Naive thymus-derived CD4-positive, alpha-beta T cell (primary cell): ENCODE measurements at regions not wholly inside any gene's neighbourhood (a gene's known extent, or its start where the extent isn't known, plus 50 kb on each side); places are given as distances from the start of the nearest gene placed in this dataset.

Experiments used
- ATAC-seq: fragments of 150-1000 bp; cut with Tn5 transposase; 2 replicates; pipeline ENCODE4 v1.10.0; 2021; ENCODE audit warnings: mild to moderate bottlenecking, moderate library complexity
- CTCF ChIA-PET: fragments of 350-600 bp; sonication (Branson Sonifier 250); formaldehyde crosslinking; loops from one replicate; lab custom pipeline; 2021; ENCODE audit warnings: antibody characterized with exemption; lab: Charles Lee
- POLR2A ChIA-PET: fragments of 350-600 bp; sonication (Branson Sonifier 250); formaldehyde crosslinking; loops from one replicate; lab custom pipeline; 2021; ENCODE audit warnings: antibody characterized with exemption, inconsistent platforms; lab: Charles Lee
- DNase-seq, 9 donors: peaks; one replicate each; pipeline versions ENCODE4 v3.0.0 to v3.0.0-alpha.2; 2020 to 2022; ENCODE audit warnings: mixed read lengths in 1 of 9
- H3K27ac ChIP-seq: one replicate; pipeline ENCODE4 v1.7.0; 2013; ENCODE audit warnings: mild to moderate bottlenecking, low read depth, low read length, moderate library complexity
- H3K27me3 ChIP-seq, 2 donors: one replicate each; pipeline ENCODE4 v1.7.0; 2013; ENCODE audit warnings: low read length in 2 of 2, mild to moderate bottlenecking in 2 of 2, moderate library complexity in 2 of 2; ENCODE audit not compliant: control insufficient read depth in 2 of 2, insufficient read depth in 2 of 2
- H3K36me3 ChIP-seq, 3 experiments: 1 replicate in 2 of 3; 2 replicates in 1 of 3; pipeline ENCODE4 v1.7.0; 2013; ENCODE audit warnings: low read length in 3 of 3, mild to moderate bottlenecking in 3 of 3, moderate library complexity in 1 of 3; ENCODE audit not compliant: insufficient read depth in 3 of 3, control insufficient read depth in 2 of 3
- H3K4me1 ChIP-seq, 2 donors: one replicate each; pipeline ENCODE4 v1.7.0; 2013; ENCODE audit warnings: low read length in 2 of 2, mild to moderate bottlenecking in 2 of 2, moderate library complexity in 1 of 2; ENCODE audit not compliant: control insufficient read depth in 2 of 2, insufficient read depth in 2 of 2
- H3K4me3 ChIP-seq: 2 replicates; pipeline ENCODE4 v1.7.0; 2013; ENCODE audit warnings: mild to moderate bottlenecking, low read length
- H3K9me3 ChIP-seq, 3 experiments: 1 replicate in 2 of 3; 2 replicates in 1 of 3; pipeline ENCODE4 v1.7.0; 2013; ENCODE audit warnings: low read length in 3 of 3; ENCODE audit not compliant: control insufficient read depth in 2 of 3
- H3K27ac Mint-ChIP-seq, 9 donors: one replicate each; pipeline ENCODE4 v1.8.0; 2020 to 2022; ENCODE audit warnings: mixed read lengths in 9 of 9, mild to moderate bottlenecking in 8 of 9, moderate library complexity in 5 of 9, inconsistent platforms in 2 of 9
- H3K27me3 Mint-ChIP-seq, 5 donors: one replicate each; pipeline ENCODE4 v1.8.0; 2021 to 2022; ENCODE audit warnings: mixed read lengths in 5 of 5, mild to moderate bottlenecking in 1 of 5
- H3K36me3 Mint-ChIP-seq, 5 donors: one replicate each; pipeline ENCODE4 v1.8.0; 2020 to 2022; ENCODE audit warnings: mixed read lengths in 5 of 5, mild to moderate bottlenecking in 3 of 5, inconsistent platforms in 1 of 5
- H3K4me1 Mint-ChIP-seq, 7 donors: one replicate each; pipeline ENCODE4 v1.8.0; 2020 to 2022; ENCODE audit warnings: mixed read lengths in 7 of 7, mild to moderate bottlenecking in 3 of 7, inconsistent platforms in 1 of 7
- H3K4me3 Mint-ChIP-seq, 10 donors: one replicate each; pipeline ENCODE4 v1.8.0; 2020 to 2022; ENCODE audit warnings: mild to moderate bottlenecking in 10 of 10, mixed read lengths in 10 of 10, moderate library complexity in 6 of 10, inconsistent platforms in 2 of 10
- H3K9me3 Mint-ChIP-seq, 11 donors: one replicate each; pipeline ENCODE4 v1.8.0; 2020 to 2022; ENCODE audit warnings: mixed read lengths in 11 of 11, mild to moderate bottlenecking in 4 of 11, inconsistent platforms in 1 of 11, moderate library complexity in 1 of 11
- intact Hi-C, 2 donors: fragments of 100-400 bp; cut with micrococcal nuclease; formaldehyde crosslinking; loops; one replicate each; pipeline ENCODE4 v1.15.1; 2023

DNA sequence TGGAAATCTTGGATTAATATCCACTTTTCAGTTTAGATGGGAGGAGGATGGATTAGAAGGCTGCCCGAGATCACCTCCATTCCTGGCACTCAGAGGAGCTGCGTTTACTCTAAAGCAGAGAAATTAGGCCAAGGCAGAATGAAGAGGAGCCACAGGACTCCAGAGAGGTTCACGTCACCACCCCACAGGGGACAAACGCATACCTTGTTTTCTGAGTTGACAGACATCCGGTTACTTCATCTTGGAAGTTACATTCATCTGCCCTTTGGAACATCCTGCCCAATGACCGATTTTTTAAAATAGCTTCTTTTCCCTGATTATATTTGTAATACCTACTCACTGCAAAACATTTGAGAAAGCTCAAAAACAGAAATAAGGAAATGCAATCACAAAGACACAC, 220.0 kb downstream of the SOX9 start:
- CTCF ChIA-PET: interaction anchor here (0.6 kb wide), 1 partner anchor 386 kb away, joined by 4 read pairs; no protein-coding TSS in a partner anchor
- Mint-ChIP-seq H3K9me3 (peaks cover 0 to 12% (median 1%) of the 10 kb centered on the region in 11 donors), H3K36me3 (no peaks in the 10 kb centered on the region), H3K27me3 (peaks cover 0 to 39% (median 12%) of the 10 kb centered on the region in 5 donors), H3K4me1 (no peaks in the 10 kb centered on the region), H3K27ac (no peak overlapping the region), H3K4me3 (no peak overlapping the region)
- Histone ChIP-seq H3K36me3 (no peaks in the 10 kb centered on the region), H3K4me3 (no peak overlapping the region), H3K27ac (no peak overlapping the region), H3K27me3 (no peaks in the 10 kb centered on the region), H3K4me1 (no peaks in the 10 kb centered on the region), H3K9me3 (no peaks in the 10 kb centered on the region)
- POLR2A ChIA-PET: no interaction called here
- ATAC-seq: no peak
- DNase-seq: no peak
- intact Hi-C loops: no loop called here

DNA sequence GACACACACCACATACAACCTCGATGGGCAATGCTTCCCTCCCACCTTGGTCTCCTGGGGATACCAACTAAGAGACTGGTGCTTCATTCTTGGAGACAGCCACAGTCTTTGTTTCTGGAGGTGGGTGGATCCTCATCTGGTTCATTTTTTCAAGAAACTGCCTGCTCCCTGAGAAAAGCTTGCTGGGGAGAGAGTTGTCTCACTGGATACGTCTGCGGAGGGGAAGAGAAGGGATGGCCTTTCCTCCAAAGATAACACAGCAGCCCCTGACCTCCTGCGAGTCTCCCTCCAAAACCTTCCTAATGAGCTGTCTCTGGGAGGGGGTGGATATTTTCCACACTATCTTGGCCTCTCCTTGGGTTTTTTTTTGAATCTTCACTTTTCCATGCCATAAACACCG, 221.2 kb downstream of the SOX9 start:
- DNase-seq: no peak
- Histone ChIP-seq H3K36me3 (no peaks in the 10 kb centered on the region), H3K4me1 (no peaks in the 10 kb centered on the region), H3K27ac (no peak overlapping the region), H3K27me3 (no peaks in the 10 kb centered on the region), H3K4me3 (no peak overlapping the region), H3K9me3 (no peaks in the 10 kb centered on the region)
- ChIA-PET CTCF (no interaction called here), POLR2A (no interaction called here)
- H3K27ac Mint-ChIP-seq: no peak overlapping the region
- H3K4me3 Mint-ChIP-seq: no peak overlapping the region
- no peak for ATAC-seq
- intact Hi-C loops: no loop called here
- peaks cover 0 to 35% (median 12%) of the 10 kb centered on the region in 5 donors for H3K27me3 Mint-ChIP-seq
- peaks cover 0 to 12% (median 1%) of the 10 kb centered on the region in 11 donors for H3K9me3 Mint-ChIP-seq
- H3K36me3 Mint-ChIP-seq: no peaks in the 10 kb centered on the region
- H3K4me1 Mint-ChIP-seq: no peaks in the 10 kb centered on the region

DNA sequence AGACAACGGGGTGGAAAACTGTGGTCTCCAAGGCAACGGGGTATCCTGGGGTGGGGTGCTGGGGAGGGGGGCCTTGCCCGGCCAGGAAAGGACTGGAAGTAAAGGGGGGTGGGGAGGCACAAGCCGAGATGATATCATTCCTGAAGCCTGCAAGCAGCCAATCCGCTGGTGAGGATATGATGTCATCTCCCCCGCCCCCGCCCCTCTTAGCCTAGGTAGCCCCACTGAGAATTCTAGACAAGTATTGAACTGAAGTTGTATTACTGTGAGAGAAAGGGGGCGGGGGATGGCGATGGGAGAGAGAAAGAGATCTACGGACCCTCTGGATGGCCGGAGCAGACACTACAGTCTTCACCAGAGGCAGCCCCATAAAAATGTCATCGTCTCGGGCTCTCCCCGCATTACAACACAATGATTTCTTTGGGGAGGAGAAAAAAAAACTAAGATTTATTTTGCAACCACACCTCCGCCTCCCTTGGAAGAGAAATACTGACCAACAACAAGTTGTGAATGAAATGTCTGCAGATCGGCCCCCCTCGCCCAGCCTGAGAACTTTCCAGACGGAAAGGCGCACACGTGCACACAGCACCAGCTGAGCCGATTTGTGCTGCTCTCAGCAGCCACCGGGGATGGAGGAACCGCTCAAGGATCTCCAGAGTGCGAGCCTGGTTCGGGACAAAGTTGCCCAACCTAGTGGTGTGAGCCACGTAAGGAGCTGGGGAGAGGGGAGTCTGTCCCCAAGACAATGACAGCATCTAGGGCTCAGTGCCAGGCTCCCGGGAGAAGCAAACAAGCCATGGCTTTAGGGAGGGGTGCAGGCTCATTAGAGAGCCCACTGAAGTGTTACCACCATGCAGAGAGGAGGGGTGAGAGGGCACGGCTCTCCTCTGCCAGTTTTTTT, 222.1 kb downstream of the SOX9 start:
- Mint-ChIP-seq H3K9me3 (peaks cover 0 to 11% (median 1%) of the 10 kb centered on the region in 11 donors), H3K27me3 (peaks cover 0 to 27% (median 7%) of the 10 kb centered on the region in 5 donors), H3K27ac (no peak overlapping the region), H3K36me3 (no peaks in the 10 kb centered on the region), H3K4me1 (no peaks in the 10 kb centered on the region), H3K4me3 (no peak overlapping the region)
- ChIA-PET CTCF (no interaction called here), POLR2A (no interaction called here)
- no peaks in the 10 kb centered on the region for H3K4me1 ChIP-seq
- no peak overlapping the region for H3K4me3 ChIP-seq
- DNase-seq: no peak
- ATAC-seq: no peak
- H3K27ac ChIP-seq: no peak overlapping the region
- intact Hi-C loops: no loop called here
- no peaks in the 10 kb centered on the region for H3K9me3 ChIP-seq
- no peaks in the 10 kb centered on the region for H3K27me3 ChIP-seq
- H3K36me3 ChIP-seq: no peaks in the 10 kb centered on the region

DNA sequence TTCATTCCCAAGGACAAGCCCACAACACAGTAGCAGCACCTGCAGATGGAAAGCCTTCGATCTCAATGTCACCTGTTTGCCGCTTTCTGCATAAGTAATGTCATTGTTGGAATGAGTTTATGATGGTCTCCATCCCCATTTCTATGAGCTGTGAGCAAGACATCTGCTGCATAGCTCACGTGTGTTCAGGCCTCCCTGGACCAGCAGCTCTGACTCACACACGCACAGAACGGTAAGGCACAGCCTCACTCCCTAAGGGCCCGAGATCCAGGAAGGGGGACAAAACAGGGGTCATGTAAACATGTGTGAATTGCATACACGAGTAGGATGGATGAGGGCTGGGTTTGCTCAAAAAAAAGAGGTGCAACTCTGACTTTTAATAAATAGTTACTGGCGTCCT, 223.1 kb downstream of the SOX9 start:
- Mint-ChIP-seq H3K4me3 (no peak overlapping the region), H3K27me3 (peaks cover 0 to 24% (median 5%) of the 10 kb centered on the region in 5 donors), H3K4me1 (no peaks in the 10 kb centered on the region), H3K36me3 (no peaks in the 10 kb centered on the region), H3K27ac (no peak overlapping the region), H3K9me3 (peaks cover 0 to 11% (median 0%) of the 10 kb centered on the region in 11 donors)
- Histone ChIP-seq H3K4me3 (no peak overlapping the region), H3K27me3 (no peaks in the 10 kb centered on the region), H3K9me3 (no peaks in the 10 kb centered on the region), H3K27ac (no peak overlapping the region), H3K36me3 (no peaks in the 10 kb centered on the region), H3K4me1 (no peaks in the 10 kb centered on the region)
- CTCF ChIA-PET: no interaction called here
- DNase-seq: no peak
- POLR2A ChIA-PET: no interaction called here
- intact Hi-C loops: no loop called here
- ATAC-seq: no peak

DNA sequence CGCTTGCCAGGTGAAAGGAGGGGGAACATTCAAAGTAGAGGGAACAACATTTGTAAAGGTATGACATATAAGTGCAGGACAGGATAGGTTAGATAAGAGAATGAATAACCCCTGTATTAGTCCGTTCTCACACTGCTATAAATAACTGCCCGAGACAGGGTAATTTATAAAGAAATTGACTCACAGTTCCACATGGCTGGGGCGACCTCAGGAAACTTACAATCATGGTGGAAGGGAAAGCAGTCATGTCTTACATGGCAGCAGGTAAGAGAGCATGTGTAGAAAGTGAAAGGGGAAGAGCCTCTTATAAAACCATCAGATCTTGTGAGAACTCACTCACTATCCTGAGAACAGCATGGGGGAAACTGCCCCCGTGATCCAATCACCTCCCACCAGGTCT, 223.8 kb downstream of the SOX9 start:
- Mint-ChIP-seq H3K4me1 (no peaks in the 10 kb centered on the region), H3K36me3 (no peaks in the 10 kb centered on the region), H3K9me3 (peaks cover 0 to 11% (median 2%) of the 10 kb centered on the region in 11 donors), H3K27ac (no peak overlapping the region), H3K27me3 (peaks cover 0 to 22% (median 3%) of the 10 kb centered on the region in 5 donors), H3K4me3 (no peak overlapping the region)
- DNase-seq (no peak), ATAC-seq (no peak)
- H3K27ac ChIP-seq: no peak overlapping the region
- CTCF ChIA-PET: no interaction called here
- no peaks in the 10 kb centered on the region for H3K36me3 ChIP-seq
- no peaks in the 10 kb centered on the region for H3K4me1 ChIP-seq
- H3K4me3 ChIP-seq: no peak overlapping the region
- intact Hi-C loops: no loop called here
- no peaks in the 10 kb centered on the region for H3K9me3 ChIP-seq
- POLR2A ChIA-PET: no interaction called here
- no peaks in the 10 kb centered on the region for H3K27me3 ChIP-seq

DNA sequence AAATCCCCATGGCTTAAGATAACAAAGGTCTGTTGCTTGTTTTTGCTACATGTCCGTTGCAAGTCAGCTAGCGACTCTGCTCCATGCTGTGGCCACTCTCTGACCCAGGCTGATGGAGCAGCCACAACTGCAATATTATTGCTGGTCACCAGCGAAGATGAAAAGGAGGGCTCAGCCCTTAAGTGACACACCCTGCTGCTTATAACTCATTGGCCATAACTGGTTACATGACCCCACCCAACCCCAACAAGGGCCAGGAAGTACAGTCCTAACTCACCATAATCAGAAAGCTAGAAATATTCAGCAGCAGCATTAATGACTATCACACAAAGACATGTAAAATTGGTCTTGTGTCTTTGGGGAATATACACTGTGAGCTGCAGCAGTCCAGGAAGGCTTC, 224.3 kb downstream of the SOX9 start:
- ATAC-seq (no peak), DNase-seq (no peak)
- H3K27ac Mint-ChIP-seq: peak overlapping the region in 1 of 9 donors; percentile 56
- no peaks in the 10 kb centered on the region for H3K36me3 Mint-ChIP-seq
- peaks cover 0 to 22% (median 0%) of the 10 kb centered on the region in 5 donors for H3K27me3 Mint-ChIP-seq
- no peaks in the 10 kb centered on the region for H3K9me3 ChIP-seq
- intact Hi-C loops: no loop called here
- POLR2A ChIA-PET: no interaction called here
- H3K9me3 Mint-ChIP-seq: peaks cover 0 to 11% (median 2%) of the 10 kb centered on the region in 11 donors
- H3K27ac ChIP-seq: no peak overlapping the region
- H3K4me1 ChIP-seq: no peaks in the 10 kb centered on the region
- CTCF ChIA-PET: no interaction called here
- H3K4me3 ChIP-seq: no peak overlapping the region
- no peaks in the 10 kb centered on the region for H3K36me3 ChIP-seq
- no peaks in the 10 kb centered on the region for H3K4me1 Mint-ChIP-seq
- no peaks in the 10 kb centered on the region for H3K27me3 ChIP-seq
- no peak overlapping the region for H3K4me3 Mint-ChIP-seq

DNA sequence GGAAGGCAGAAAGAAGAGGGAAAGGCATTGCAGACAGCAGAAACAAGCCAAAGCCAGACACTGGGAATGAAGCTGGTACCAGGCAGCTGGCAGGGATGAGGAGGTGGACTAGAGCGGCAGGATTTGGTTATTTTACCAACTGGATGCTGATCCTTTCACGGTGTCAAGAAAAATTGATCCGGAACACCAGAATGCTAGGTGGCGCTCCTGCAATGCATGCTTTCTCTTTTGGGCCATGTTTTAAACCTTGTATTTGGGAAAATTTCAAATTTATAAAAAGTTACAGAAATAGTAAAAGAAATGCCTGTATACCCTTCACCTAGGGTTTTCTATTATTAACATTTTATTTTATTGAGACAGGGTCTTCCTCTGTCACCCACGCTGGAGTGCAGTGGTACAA, 224.7 kb downstream of the SOX9 start:
- Mint-ChIP-seq H3K4me1 (no peaks in the 10 kb centered on the region), H3K36me3 (no peaks in the 10 kb centered on the region), H3K9me3 (peaks cover 0 to 11% (median 3%) of the 10 kb centered on the region in 11 donors), H3K27me3 (peaks cover 0 to 19% (median 0%) of the 10 kb centered on the region in 5 donors), H3K4me3 (no peak overlapping the region), H3K27ac (peak overlapping the region in 1 of 9 donors; percentile 56)
- ChIA-PET CTCF (no interaction called here), POLR2A (no interaction called here)
- intact Hi-C loops: no loop called here
- DNase-seq: no peak
- H3K4me1 ChIP-seq: no peaks in the 10 kb centered on the region
- no peak for ATAC-seq
- no peaks in the 10 kb centered on the region for H3K9me3 ChIP-seq
- H3K27ac ChIP-seq: no peak overlapping the region
- H3K27me3 ChIP-seq: no peaks in the 10 kb centered on the region
- no peaks in the 10 kb centered on the region for H3K36me3 ChIP-seq
- no peak overlapping the region for H3K4me3 ChIP-seq
